ENCODE measurements at regions not wholly inside any gene's neighbourhood (a gene's known extent, or its start where the extent isn't known, plus 50 kb on each side); places are given as distances from the start of the nearest gene placed in this dataset.
"Not testable (repeated sequence)": the region's sequence is repeated elsewhere in the genome, so short reads cannot be mapped to it uniquely, and the experiment has no call there.

- DNase-seq: not testable (repeated sequence)
These were observed 332.2 kb upstream of the PLGLB2 start for GRCh38 chr2:87415586-87416265.

- DNase-seq: not testable (repeated sequence)
These were observed 331.7 kb upstream of the PLGLB2 start for GRCh38 chr2:87416266-87416592.

GRCh38 chr2:87417147-87417546 is 330.7 kb upstream of the PLGLB2 start:
- DNase-seq: not testable (repeated sequence)

GRCh38 chr2:87417742-87418567 is 329.9 kb upstream of the PLGLB2 start:
- not testable (repeated sequence) for DNase-seq

GRCh38 chr2:87418823-87419822 is 328.8 kb upstream of the PLGLB2 start:
- not testable (repeated sequence) for DNase-seq

GRCh38 chr2:87419980-87420379 is 327.9 kb upstream of the PLGLB2 start:
- not testable (repeated sequence) for DNase-seq

GRCh38 chr2:87420954-87421353 is 326.9 kb upstream of the PLGLB2 start:
- DNase-seq: not testable (repeated sequence)

GRCh38 chr2:87423796-87424762 is 323.8 kb upstream of the PLGLB2 start:
- DNase-seq: not testable (repeated sequence)

GRCh38 chr2:87424763-87425154 is 323.1 kb upstream of the PLGLB2 start:
- not testable (repeated sequence) for DNase-seq

GRCh38 chr2:87425191-87425590 is 322.7 kb upstream of the PLGLB2 start:
- not testable (repeated sequence) for DNase-seq

GRCh38 chr2:87425717-87426116 is 322.2 kb upstream of the PLGLB2 start:
- not testable (repeated sequence) for DNase-seq

- DNase-seq: not testable (repeated sequence)
These were observed 319.3 kb upstream of the PLGLB2 start for GRCh38 chr2:87428452-87429130.

- not testable (repeated sequence) for DNase-seq
These were observed 318.5 kb upstream of the PLGLB2 start for GRCh38 chr2:87429206-87429930.

- DNase-seq: not testable (repeated sequence)
These were observed 318.0 kb upstream of the PLGLB2 start for GRCh38 chr2:87429931-87430275.

- DNase-seq: not testable (repeated sequence)
These were observed 316.8 kb upstream of the PLGLB2 start for GRCh38 chr2:87431051-87431450.

- not testable (repeated sequence) for DNase-seq
These were observed 315.0 kb upstream of the PLGLB2 start for GRCh38 chr2:87432711-87433453.

GRCh38 chr2:87436007-87436406 is 311.9 kb upstream of the PLGLB2 start:
- not testable (repeated sequence) for DNase-seq

- not testable (repeated sequence) for DNase-seq
These were observed 310.1 kb upstream of the PLGLB2 start for GRCh38 chr2:87437701-87438260.

- DNase-seq: not testable (repeated sequence)
These were observed 309.0 kb upstream of the PLGLB2 start for GRCh38 chr2:87438780-87439454.
